ENCODE measurements at regions not wholly inside any gene's neighbourhood (a gene's known extent, or its start where the extent isn't known, plus 50 kb on each side); places are given as distances from the start of the nearest gene placed in this dataset.
"Not testable (repeated sequence)": the region's sequence is repeated elsewhere in the genome, so short reads cannot be mapped to it uniquely, and the experiment has no call there.

GRCh38 chr3:176190755-176191154, 1006.5 kb downstream of the TBL1XR1 start:
- DNase-seq (ENCODE audit: low spot score) = no peak

GRCh38 chr3:176183181-176183580, 1014.1 kb downstream of the TBL1XR1 start:
- DNase-seq (ENCODE audit: low spot score) = no peak

DNA sequence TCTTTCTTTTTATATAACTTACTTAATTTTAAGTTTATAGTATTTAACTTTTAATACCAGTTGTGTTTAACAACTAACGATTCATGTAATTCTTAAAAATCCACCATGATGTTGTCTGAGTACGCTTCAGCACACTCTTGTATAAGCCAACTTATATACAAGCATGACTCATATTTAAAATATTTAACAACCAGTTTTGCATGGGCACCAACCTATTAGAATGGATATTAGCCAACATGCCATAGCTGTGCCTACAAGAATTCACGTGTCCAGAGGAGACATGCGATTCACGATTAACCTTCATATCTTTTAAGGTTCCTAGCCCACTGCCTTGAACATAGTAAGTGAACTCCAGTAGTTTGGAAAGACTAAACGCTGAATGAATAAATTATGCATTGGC, 1023.2 kb downstream of the TBL1XR1 start:
- no peak for DNase-seq (ENCODE audit: low spot score)

DNA sequence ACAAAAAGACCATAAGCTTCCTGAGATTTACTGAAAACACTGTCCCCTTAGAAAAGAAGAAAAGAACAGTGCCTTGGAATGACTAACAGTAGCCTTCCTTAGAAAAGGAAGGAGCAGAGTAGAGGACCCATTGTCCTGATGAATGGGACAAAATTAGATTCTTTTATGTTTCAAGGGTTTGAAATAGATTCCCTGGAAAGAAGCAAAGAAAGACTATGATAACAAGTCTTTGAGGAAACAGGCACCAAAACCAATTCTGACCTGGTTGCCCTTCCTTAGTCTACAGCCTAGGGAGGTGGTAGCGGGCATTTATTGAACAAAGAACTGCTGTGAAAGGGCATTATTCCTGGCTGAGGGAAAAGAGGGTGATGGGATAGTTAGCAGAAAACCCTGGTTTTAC, 1024.8 kb downstream of the TBL1XR1 start:
- DNase-seq (ENCODE audit: low spot score) = no peak

DNA sequence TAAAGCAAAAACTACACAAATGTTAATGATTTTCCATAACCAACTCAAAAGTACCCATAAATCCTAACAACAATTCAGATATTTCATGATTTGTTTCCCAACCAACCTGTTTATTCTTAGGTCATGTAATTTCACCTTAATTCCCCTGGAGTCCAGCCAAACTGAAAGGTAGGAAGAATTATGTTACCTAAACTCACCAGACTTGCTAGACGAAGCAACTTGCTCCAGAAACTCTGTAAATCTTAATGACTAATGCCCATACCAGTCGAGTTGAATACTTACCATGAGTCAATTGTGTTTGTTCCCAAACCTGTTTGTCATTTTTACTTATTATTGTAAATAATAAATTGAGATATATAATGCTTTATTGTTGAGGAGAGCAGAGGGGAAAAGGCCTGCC, 1030.0 kb downstream of the TBL1XR1 start:
- DNase-seq (ENCODE audit: low spot score) = no peak

DNA sequence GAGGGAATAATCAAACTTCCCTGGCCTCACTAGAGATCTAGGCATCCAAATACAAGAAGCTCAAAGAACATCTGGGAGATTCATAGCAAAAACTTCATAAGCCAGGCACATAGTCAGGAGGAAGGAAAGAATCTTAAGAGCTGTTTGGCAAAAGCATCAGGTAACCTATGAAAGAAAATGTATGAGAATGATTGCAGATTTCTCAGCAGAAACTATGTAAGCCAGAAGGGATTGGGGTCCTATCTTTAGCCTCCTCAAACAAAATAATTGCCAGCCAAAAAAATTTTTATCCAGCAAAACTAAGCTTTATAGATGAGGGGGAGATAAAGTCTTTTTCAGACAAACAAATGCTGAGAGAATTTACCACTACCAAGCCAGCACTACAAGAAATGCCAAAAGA, 1036.3 kb downstream of the TBL1XR1 start:
- no peak for DNase-seq (ENCODE audit: low spot score)

DNA sequence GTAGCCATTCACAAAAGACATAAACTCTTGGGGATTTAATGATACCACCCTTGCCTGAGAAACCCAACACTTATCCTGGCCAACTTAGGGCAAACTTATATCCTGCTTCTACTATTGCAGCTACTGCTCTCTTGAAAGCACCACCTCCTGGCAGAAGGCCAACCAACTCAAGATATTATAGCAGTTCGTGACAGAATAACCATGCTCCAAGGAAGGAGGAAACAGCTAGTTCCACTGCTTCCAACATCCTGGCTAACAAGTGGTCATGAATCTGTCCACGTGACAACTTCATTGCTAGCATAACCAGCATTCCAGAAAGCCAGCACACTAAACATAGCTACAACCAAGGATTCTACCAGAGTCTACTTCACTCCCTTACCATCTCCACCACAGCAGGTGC, 1037.5 kb downstream of the TBL1XR1 start:
- no peak for DNase-seq (ENCODE audit: low spot score)

GRCh38 chr3:176155012-176155411, 1042.3 kb downstream of the TBL1XR1 start:
- DNase-seq (ENCODE audit: low spot score) = no peak

DNA sequence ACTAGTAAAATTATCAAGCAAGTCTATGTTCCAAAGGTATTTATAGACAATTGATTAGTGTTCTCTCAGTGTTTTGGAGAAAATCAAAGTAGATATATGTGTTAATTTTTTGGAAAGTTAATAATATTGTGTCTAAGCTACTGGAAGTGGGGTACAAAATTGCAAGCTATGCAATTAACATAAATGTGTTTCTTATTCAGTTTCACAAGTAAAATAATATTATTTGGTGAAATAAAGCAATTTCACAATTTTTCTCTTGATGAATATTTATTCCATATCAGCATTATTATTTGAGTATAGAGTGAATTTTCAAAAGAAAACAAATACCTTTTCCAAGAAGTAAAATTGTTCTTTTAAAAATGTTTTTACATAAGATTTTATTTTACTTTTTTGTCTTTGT, 1047.7 kb downstream of the TBL1XR1 start:
- DNase-seq (ENCODE audit: low spot score) = no peak

- peak; percentile 27 for DNase-seq (ENCODE audit: low spot score)
These were observed 1050.0 kb downstream of the TBL1XR1 start for GRCh38 chr3:176147251-176147650.

DNA sequence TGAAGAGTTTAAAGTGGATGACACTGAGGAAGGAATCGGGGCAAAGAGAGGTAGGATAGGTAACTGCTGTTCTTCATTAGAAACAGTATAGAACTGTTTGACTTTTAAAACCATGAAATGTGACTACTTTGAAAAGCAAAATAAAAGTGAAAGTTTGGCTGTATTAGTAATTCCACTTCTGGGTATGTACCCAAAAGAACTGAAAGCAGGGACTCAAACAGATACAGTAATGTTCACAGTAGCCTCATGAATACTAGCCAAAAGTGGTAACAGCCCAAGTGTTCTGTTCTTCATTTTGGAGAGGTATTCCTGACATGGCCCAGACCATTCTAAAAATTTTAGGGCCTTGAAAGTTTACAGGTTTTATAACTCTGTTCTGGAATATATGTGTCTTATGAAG, 1055.4 kb downstream of the TBL1XR1 start:
- no peak for DNase-seq (ENCODE audit: low spot score)

GRCh38 chr3:176120507-176120906, 1076.8 kb downstream of the TBL1XR1 start:
- DNase-seq (ENCODE audit: low spot score) = no peak

DNA sequence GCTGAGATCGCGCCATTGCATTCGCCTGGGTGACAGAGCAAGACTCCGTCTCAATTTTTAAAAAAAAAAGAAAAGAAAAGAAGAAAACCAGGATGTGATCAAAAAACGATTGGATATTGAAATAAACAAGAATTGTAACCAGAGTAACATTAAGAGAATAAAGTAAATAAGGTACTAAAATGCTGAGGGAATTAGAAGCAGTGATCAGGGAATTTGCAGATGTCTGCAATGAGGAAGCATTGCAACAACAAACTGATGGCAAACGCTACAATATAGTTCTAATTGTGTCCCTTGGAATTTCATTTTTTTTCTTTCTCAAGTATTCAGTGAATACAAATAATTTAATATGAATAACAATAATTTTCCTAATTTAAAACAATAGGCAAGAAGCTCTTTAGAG, 1077.5 kb downstream of the TBL1XR1 start:
- DNase-seq (ENCODE audit: low spot score) = no peak

DNA sequence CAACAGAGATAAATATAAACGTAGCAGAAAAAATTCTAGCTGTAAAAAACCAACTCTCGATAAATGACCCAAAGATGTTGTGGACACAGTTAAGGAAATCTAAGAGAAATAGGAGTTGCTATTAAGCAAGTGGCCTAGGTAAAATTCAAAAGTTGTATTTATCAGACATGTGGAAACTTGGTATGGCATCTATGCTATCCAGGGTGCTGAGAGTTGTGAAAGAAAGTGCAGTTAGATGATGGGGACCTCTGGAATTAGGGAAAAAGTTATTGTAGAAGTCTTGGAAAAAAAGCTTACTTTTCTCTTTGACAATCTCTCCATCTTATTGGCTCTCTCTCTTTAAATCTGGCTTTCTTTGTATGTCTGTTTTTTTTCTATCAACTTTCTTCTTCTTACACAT, 1090.9 kb downstream of the TBL1XR1 start:
- DNase-seq (ENCODE audit: low spot score) = no peak

DNA sequence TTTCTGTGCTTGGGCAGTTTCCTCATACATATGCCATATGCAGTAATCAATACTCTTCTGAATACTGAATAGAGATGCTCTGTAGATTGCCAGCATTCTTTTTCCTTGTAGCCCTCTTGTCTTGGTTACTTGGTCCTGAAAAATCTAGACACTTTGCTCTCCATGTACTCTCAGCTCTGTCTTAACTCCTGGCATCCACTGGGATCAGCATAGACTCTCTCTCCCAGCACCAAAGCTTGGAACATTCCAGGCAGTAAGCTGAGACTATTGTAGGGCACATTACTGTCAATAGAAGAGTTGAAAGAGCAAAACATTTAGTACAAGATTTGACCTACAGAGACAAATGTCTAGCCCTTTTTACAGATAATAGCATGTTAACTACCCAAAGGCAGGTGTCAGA, 1100.3 kb downstream of the TBL1XR1 start:
- no peak for DNase-seq (ENCODE audit: low spot score)

DNA sequence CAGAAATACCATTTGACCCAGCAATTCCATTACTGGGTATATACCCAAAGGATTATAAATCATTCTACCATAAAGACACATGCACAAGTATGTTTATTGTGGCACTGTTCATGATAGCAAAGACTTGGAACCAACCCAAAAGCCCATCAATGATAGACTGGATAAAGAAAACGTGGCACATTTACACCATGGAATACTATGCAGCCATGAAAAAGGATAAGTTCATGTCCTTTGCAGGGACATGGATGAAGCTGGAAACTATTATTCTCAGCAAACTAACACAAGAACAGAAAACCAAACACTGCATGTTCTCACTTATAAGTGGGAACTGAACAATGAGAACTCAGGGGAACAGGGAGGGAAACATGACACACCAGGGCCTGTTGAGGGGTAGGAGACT, 1103.4 kb downstream of the TBL1XR1 start:
- DNase-seq (ENCODE audit: low spot score) = not testable (repeated sequence)

GRCh38 chr3:176090727-176091126, 1106.6 kb downstream of the TBL1XR1 start:
- DNase-seq (ENCODE audit: low spot score) = no peak

- no peak for DNase-seq (ENCODE audit: low spot score)
These were observed 1108.3 kb downstream of the TBL1XR1 start for GRCh38 chr3:176088962-176089383.

GRCh38 chr3:176087066-176087697, 1110.1 kb downstream of the TBL1XR1 start:
- no peak for DNase-seq (ENCODE audit: low spot score)

DNA sequence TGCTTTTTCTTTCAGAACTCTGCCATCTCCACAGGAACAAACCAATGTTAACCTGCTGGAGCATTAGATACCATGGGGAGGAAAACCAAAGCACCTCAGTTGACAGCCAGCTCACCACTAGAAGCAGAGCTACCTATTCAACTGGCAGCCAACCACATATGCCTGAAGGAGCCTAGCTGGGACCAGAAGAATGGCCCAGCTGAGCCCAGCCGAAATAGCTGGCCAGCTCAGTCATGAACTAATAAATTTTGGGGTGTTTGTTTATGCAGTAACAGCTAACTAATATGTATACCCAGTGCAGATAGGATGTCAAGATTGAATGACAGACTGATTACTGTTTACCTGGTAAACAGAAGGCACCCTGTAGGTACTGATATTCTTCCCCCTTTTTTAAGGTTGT, 1117.5 kb downstream of the TBL1XR1 start:
- DNase-seq (ENCODE audit: low spot score) = no peak

DNA sequence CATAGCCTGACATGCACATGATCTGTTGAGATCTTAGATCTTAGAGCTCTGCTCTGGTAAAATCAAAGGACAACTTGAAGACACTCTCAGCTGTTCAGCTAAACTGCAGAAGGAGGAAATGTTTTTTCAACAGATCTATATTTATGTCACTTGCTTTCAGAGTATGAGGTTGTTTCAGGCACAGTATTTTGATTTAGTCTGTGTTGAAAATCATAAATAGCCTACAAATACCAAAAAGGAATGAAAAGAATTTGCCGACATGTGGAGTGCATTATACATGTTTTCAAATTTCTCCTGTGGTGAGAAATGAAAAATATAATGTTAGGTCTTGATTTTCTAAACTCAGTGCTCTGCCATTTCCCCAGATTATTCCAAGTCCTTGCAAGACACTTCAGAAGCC, 1118.4 kb downstream of the TBL1XR1 start:
- no peak for DNase-seq (ENCODE audit: low spot score)

- no peak for DNase-seq (ENCODE audit: low spot score)
These were observed 1121.8 kb downstream of the TBL1XR1 start for GRCh38 chr3:176075491-176075890.

DNA sequence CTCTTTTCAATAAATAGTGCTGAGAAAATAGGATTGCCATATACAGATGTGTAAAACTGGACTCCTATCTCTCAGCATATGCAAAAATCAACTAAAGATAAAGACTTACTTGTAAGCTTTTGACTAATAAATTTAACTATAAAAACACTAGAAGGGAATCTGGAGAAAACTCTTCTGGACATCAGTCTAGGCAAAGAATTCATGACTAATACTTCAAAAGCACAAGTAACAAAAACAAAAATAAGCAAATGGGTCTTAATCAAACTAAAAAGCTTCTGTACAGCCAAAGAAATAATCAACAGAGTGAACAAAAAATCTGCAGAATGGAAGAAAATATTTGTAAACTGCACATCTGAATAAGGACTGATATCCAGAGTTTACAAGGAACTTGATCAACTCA, 1122.2 kb downstream of the TBL1XR1 start:
- no peak for DNase-seq (ENCODE audit: low spot score)

- no peak for DNase-seq (ENCODE audit: low spot score)
These were observed 1123.2 kb downstream of the TBL1XR1 start for GRCh38 chr3:176074096-176074495.

GRCh38 chr3:176071943-176072342, 1125.3 kb downstream of the TBL1XR1 start:
- no peak for DNase-seq (ENCODE audit: low spot score)

All from COLO829 (cell line).